ENCODE measurements at regions not wholly inside any gene's neighbourhood (a gene's known extent, or its start where the extent isn't known, plus 50 kb on each side); places are given as distances from the start of the nearest gene placed in this dataset.
"Not testable (repeated sequence)": the region's sequence is repeated elsewhere in the genome, so short reads cannot be mapped to it uniquely, and the experiment has no call there.

- DNase-seq, result no peak
Measured at GRCh38 chr13:80973721-80974120, 632.8 kb upstream of the SPRY2 start.

DNA sequence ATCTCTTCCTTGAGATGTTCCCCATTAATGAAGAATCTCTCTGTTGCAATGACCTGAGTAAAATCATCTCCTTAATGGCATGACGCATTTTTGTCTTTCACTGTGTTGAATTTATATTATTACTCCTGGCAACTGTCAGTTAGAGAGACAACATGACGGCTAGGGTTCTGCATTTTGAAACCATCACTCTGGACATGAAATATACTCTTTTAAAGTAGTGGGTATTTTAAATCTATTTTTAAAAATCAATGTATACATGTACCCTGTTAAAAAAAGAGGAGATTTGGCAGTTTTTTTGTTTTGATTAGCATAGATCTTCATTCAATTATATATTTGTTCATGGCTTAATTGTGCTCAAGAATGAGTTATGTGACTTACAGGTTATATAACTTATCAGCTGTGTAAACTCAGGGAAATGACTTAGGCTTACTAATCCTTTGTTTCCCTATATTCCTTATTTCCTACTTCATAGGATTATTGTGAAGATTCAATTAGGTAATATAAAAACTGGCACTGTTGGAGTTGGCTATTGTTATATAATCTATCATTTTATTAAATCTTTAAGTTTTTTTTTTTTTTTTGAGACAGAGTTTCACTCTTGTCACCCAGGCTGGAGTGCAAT, 632.0 kb upstream of the SPRY2 start:
- no peak for DNase-seq

DNA sequence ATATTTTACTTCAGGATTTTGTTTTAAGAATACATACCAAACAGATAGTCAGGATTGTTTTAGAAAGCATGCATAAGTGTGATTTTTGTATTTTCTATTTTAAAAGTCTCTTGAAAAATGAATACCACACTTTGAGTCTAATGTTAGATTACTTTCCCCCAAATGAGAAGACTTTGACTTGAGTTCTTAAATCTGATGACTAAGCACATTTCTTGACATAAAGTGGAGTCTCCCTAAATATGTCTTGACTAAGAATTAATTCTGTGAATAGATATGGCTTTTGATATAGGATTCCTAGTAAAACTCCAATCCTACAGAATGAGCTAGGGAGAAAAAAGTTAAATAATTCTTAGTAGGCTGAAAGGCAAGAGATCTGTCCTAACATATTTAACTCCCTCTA, 624.2 kb upstream of the SPRY2 start:
- no peak for DNase-seq

GRCh38 chr13:80962855-80963254, 621.9 kb upstream of the SPRY2 start:
- no peak for DNase-seq

DNA sequence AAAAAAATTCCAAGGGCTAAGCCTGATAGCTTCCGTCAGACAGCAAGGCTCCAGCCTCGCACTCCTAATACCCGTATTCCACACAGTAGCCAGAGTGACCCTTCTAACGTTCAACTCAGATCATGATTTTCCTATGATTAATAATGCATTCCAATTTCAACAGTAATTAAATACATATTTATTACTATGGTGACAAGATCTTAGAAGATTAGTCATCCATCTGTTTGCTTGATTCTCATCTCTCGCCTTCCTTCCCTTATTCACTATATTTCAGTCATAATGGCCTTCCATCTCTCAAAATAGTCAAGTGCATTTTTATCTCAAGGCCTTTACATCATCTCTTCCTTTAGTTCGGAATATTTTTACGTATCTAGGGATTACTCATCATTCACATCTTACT, 621.2 kb upstream of the SPRY2 start:
- no peak for DNase-seq

DNA sequence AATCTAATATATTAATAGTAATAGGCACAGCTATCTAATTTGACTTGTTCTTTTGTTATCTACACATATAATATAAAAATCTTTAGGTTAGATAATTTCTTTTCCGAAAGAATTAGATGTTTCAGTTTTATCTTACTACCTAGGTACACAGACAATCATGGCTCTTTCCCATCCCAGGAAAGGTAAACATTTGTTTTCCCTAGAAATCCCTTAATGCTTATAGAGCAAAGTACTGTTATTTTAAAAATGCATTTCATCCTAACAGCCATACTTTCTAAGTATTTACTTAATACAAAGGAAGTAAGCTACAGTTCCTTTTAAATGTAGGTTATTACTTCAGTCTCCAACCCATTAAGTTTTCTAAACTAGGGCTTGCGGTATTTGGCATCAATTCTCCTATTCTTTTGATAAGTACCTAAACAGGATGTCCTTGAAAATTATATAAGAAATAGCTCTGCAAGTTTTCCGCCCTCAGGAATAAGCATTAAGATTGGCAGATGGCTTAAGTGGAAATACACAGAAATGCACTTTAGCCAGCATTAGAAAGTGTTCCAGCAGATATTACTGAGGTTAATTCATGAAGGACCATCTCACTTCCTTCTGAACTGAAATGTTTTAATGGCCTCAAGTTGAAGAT, 616.2 kb upstream of the SPRY2 start:
- DNase-seq, result no peak

GRCh38 chr13:80955501-80955900, 614.6 kb upstream of the SPRY2 start:
- no peak for DNase-seq

- DNase-seq, result no peak
Measured at GRCh38 chr13:80952158-80952557, 611.2 kb upstream of the SPRY2 start.

GRCh38 chr13:80946008-80946802, 605.3 kb upstream of the SPRY2 start:
- DNase-seq, result no peak

GRCh38 chr13:80945328-80945727, 604.4 kb upstream of the SPRY2 start:
- peak; percentile 62 for DNase-seq

GRCh38 chr13:80939581-80939980, 598.7 kb upstream of the SPRY2 start:
- DNase-seq, result no peak

- DNase-seq, result no peak
Measured at GRCh38 chr13:80931766-80932165, 590.8 kb upstream of the SPRY2 start.

DNA sequence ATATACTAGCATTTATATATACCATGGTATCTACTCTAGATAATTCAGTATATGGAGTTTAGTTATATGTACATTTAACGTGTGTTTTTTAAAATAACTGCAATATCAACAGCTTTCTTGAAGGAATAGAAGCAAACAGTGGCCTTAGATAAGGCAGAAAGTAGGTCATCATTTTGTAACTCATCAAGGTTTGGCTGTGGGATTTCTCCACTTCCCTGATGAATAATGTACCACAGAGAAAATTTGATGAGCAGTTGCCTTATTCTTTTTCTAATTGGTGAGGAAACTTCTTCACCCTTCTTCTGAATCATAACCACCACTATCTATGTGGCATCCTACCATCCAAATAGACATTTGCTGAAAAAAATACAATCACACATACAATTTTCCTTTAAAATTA, 590.2 kb upstream of the SPRY2 start:
- DNase-seq, result no peak

DNA sequence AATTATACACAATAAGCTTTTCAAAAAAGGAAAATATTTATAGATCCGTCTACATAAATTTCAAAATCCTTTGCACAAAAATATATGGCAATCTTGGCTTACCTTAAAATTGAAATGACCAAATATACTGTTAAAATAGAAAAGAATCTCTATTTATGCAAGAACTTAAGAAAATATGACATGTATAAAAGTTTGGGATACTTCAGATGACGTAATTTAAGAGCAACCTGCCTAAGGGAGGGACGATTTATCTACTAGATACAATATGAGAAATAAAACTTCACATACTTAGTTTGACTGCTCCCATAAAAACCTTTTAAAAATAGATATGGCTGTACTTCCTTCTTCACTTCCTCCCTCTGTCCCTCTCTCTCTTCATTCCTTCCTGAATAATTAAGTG, 587.3 kb upstream of the SPRY2 start:
- no peak for DNase-seq

GRCh38 chr13:80926024-80926423, 585.1 kb upstream of the SPRY2 start:
- not testable (repeated sequence) for DNase-seq

DNA sequence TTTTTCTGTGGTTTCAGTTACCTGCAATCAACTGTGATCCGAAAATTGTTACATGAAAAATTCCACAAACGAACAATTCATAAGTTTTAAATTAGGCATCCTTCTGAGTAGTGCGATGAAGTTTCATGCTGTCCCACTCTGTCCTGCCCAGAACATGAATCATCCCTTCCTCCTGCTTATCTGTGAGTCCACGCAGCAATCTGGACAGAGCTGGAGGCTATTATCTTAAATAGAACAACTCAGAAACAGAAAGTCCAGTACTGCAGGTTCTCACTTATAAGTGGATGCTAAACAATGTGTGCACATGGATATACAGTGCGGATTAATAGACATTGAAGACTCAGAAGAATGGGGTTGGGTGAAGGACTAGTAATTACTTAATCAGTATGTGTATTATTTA, 583.7 kb upstream of the SPRY2 start:
- DNase-seq, result no peak

DNA sequence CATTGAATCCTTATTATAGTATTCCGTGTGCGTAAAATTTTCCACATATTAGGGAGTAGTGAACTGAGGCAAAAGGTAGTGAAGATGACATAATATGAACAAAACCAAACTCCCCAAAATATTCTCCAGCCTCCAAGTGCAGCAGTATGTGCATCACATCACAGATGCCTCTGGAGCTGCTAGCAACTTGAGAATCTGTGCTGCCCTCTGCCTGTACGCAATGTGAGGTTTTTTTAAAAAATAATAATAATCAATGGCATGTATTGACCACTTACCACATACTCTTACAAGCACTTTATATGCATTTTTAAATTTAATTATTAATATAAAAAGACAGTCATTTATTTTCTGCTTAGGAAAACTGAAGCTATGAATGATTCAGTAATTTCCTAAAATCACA, 583.0 kb upstream of the SPRY2 start:
- no peak for DNase-seq

GRCh38 chr13:80921971-80922370, 581.0 kb upstream of the SPRY2 start:
- no peak for DNase-seq

DNA sequence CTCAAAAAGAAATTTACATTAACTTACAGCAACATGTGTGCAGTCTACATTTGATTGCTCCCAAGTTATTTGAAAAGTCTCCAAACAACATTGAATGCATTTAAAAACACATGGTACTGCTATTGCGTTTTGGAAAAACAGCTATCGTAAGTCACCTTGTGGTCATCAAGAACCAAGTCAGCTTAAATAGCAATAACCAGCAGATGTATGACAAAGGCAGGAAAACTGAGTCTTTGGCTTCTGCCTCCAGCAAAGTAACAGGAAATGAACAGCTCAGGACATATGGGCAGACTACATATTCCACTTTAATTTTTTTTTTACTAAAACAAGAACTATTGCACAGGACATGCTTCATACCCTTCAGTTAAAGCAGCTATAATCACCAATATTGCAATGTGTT, 580.6 kb upstream of the SPRY2 start:
- DNase-seq, result no peak

DNA sequence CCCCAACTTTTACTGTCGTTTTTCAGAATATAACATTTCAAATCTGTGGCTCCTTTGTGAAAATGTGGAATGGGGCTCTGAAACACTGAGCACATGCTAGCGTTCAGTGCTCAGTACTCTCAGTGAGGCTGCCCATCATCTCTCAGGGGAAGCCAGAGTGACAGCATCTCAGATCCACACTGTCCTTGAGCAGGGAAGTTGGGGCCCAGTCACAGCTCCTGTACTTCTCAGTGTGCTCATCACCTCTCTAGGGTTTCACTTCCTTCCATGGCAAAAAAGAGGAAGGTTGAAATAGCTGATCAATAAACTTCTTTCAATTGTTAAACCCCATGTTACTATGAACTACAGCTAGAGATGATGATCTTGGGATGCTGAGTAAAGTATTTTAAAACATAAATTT, 565.9 kb upstream of the SPRY2 start:
- no peak for DNase-seq

DNA sequence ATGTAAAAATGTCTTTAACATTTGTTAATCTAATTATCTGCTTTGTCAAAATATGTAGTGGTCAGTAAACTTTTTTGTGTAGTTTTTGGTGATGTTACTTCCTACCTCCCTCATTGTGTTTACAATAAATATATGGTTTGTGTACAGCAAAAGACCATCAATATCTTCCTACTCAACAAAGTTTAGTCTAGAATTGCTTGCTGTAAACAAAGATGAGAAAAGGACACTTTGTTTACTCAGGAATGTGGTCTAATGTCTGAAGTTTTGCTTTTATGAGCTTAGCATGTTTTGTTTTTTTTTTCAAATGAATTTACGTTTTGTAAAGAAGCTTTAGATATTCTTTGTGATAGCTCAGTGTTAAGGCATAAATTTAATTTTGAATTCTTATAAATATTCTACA, 563.5 kb upstream of the SPRY2 start:
- DNase-seq, result no peak

- DNase-seq, result no peak
Measured at GRCh38 chr13:80903911-80904310, 563.0 kb upstream of the SPRY2 start.

DNA sequence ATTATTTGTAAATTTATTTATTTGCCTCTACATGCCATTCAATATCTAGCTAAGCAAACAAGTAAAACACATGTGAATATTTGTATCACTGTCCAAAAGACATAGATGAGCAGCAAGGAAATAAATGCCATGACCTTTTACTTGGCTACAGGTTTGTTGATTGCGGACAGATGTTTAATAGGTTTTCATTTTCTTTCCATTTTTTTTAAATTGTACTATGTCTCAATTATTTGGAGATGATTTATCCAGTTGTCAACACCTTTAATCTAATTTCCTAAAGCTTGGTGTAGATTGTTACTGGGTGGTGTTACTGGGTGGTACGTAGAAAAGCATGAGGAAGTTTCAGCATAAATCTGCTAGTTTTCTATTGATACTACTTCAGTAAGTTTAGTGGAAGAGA, 560.6 kb upstream of the SPRY2 start:
- no peak for DNase-seq

GRCh38 chr13:80901111-80901510, 560.2 kb upstream of the SPRY2 start:
- no peak for DNase-seq

Data from retina (tissue), 1 donor.